ENCODE measurements at regions not wholly inside any gene's neighbourhood (a gene's known extent, or its start where the extent isn't known, plus 50 kb on each side); places are given as distances from the start of the nearest gene placed in this dataset.
"Not testable (repeated sequence)": the region's sequence is repeated elsewhere in the genome, so short reads cannot be mapped to it uniquely, and the experiment has no call there.

GRCh38 chr22:10526079-10526478, 5001.9 kb upstream of the OR11H1 start:
- H3K27me3 ChIP-seq (ENCODE audit: control insufficient read depth in 1 of 2, insufficient read depth in 2 of 2, low read length in 2 of 2); H2AFZ ChIP-seq (ENCODE audit: low read length); DNase-seq (ENCODE audit: low spot score); H3K79me2 ChIP-seq (ENCODE audit: insufficient read depth, low read length); H3K4me3 ChIP-seq (replicated peaks in 1 of 3; ENCODE audit: insufficient read depth in 1 of 3, low read depth in 2 of 3, low read length in 3 of 3); CTCF ChIA-PET (ENCODE audit: low intra/inter-chr PET ratio, low total read pairs); H3K4me2 ChIP-seq (ENCODE audit: low read depth, low read length); BruUV-seq (replicated peaks); ATAC-seq; in situ Hi-C loops (cut with HindIII; ENCODE audit: extremely low pct_ligation_motif_present, low pct_unique_long_range_greater_than_20kb); H4K20me1 ChIP-seq (ENCODE audit: insufficient read depth, low read length); H3K4me1 ChIP-seq (ENCODE audit: insufficient read depth, low read length); POLR2A ChIA-PET; H3K9ac ChIP-seq (ENCODE audit: insufficient read depth, low read depth, low read length); H3K27ac ChIP-seq (ENCODE audit: extremely low read length, insufficient read depth, low read length); intact Hi-C loops (cut with micrococcal nuclease; ENCODE audit: unreplicated experiment); FAIRE-seq; H3K36me3 ChIP-seq (replicated peaks in 1 of 2; ENCODE audit: control insufficient read depth in 1 of 2, insufficient read depth in 2 of 2, low read length in 2 of 2); H3K9me3 ChIP-seq (ENCODE audit: low read length): not testable (repeated sequence)
- 96% methylated on average over 41 of the region's 54 CpGs for WGBS (ENCODE audit: low lambda C conversion rate)

DNA sequence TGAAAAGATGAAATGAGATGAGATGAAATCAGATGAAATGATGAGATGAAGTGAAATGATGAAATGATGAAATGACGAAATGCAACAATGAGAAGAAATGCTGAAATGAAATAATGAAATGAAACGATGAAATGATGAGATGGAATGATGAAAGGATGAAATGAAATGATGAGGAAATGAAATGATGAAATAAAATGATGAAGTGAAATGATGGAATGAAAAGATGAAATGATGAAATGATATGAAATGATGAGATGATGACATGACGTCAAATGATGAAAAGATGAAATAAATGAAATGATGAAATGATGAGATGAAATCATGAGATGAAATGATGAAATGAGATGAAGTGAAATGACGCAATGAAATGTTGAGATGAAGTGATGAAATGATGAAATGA, 4996.9 kb upstream of the OR11H1 start:
- H3K27me3 ChIP-seq (ENCODE audit: control insufficient read depth in 1 of 2, insufficient read depth in 2 of 2, low read length in 2 of 2); H3K4me1 ChIP-seq (ENCODE audit: insufficient read depth, low read length); H3K4me2 ChIP-seq (ENCODE audit: low read depth, low read length); POLR2A ChIA-PET; ATAC-seq; H3K36me3 ChIP-seq (replicated peaks in 1 of 2; ENCODE audit: control insufficient read depth in 1 of 2, insufficient read depth in 2 of 2, low read length in 2 of 2); CTCF ChIA-PET (ENCODE audit: low intra/inter-chr PET ratio, low total read pairs); H4K20me1 ChIP-seq (ENCODE audit: insufficient read depth, low read length); intact Hi-C loops (cut with micrococcal nuclease; ENCODE audit: unreplicated experiment); DNase-seq (ENCODE audit: low spot score); H3K9me3 ChIP-seq (ENCODE audit: low read length); H3K79me2 ChIP-seq (ENCODE audit: insufficient read depth, low read length); H3K9ac ChIP-seq (ENCODE audit: insufficient read depth, low read depth, low read length); H3K4me3 ChIP-seq (replicated peaks in 1 of 3; ENCODE audit: insufficient read depth in 1 of 3, low read depth in 2 of 3, low read length in 3 of 3); FAIRE-seq; in situ Hi-C loops (cut with HindIII; ENCODE audit: extremely low pct_ligation_motif_present, low pct_unique_long_range_greater_than_20kb); BruUV-seq (replicated peaks); H2AFZ ChIP-seq (ENCODE audit: low read length); H3K27ac ChIP-seq (ENCODE audit: extremely low read length, insufficient read depth, low read length); TF ChIP-seq ATF7, CREB1 (CRISPR knock-in tag; IDR thresholded peaks at IDR 0.05): not testable (repeated sequence)
- WGBS (ENCODE audit: low lambda C conversion rate): 3% methylated on average over 3 of the region's 4 CpGs
- peak; percentile 57 for TF ChIP-seq ATF7 (IDR thresholded peaks at IDR 0.05)
- TF ChIP-seq CREB1 (IDR thresholded peaks at IDR 0.05): peak; percentile 66; the same call in 1 of the 2 replicates

GRCh38 chr22:10572531-10572930, 4955.5 kb upstream of the OR11H1 start:
- H3K4me1 ChIP-seq (ENCODE audit: insufficient read depth, low read length); DNase-seq (ENCODE audit: low spot score); BruUV-seq (replicated peaks); POLR2A ChIA-PET; in situ Hi-C loops (cut with HindIII; ENCODE audit: extremely low pct_ligation_motif_present, low pct_unique_long_range_greater_than_20kb); H3K79me2 ChIP-seq (ENCODE audit: insufficient read depth, low read length); intact Hi-C loops (cut with micrococcal nuclease; ENCODE audit: unreplicated experiment); H3K27me3 ChIP-seq (ENCODE audit: control insufficient read depth in 1 of 2, insufficient read depth in 2 of 2, low read length in 2 of 2); H3K36me3 ChIP-seq (replicated peaks in 1 of 2; ENCODE audit: control insufficient read depth in 1 of 2, insufficient read depth in 2 of 2, low read length in 2 of 2); H4K20me1 ChIP-seq (ENCODE audit: insufficient read depth, low read length); FAIRE-seq; CTCF ChIA-PET (ENCODE audit: low intra/inter-chr PET ratio, low total read pairs); ATAC-seq; H3K4me2 ChIP-seq (ENCODE audit: low read depth, low read length); H3K27ac ChIP-seq (ENCODE audit: extremely low read length, insufficient read depth, low read length); H3K9ac ChIP-seq (ENCODE audit: insufficient read depth, low read depth, low read length); H3K4me3 ChIP-seq (replicated peaks in 1 of 3; ENCODE audit: insufficient read depth in 1 of 3, low read depth in 2 of 3, low read length in 3 of 3); H2AFZ ChIP-seq (ENCODE audit: low read length); H3K9me3 ChIP-seq (ENCODE audit: low read length): not testable (repeated sequence)
- 92% methylated on average over 42 of the region's 42 CpGs for WGBS (ENCODE audit: low lambda C conversion rate)

- FAIRE-seq; H3K79me2 ChIP-seq (ENCODE audit: insufficient read depth, low read length); intact Hi-C loops (cut with micrococcal nuclease; ENCODE audit: unreplicated experiment); H3K36me3 ChIP-seq (replicated peaks in 1 of 2; ENCODE audit: control insufficient read depth in 1 of 2, insufficient read depth in 2 of 2, low read length in 2 of 2); H3K27me3 ChIP-seq (ENCODE audit: control insufficient read depth in 1 of 2, insufficient read depth in 2 of 2, low read length in 2 of 2); H4K20me1 ChIP-seq (ENCODE audit: insufficient read depth, low read length); H3K27ac ChIP-seq (ENCODE audit: extremely low read length, insufficient read depth, low read length); H3K4me3 ChIP-seq (replicated peaks in 1 of 3; ENCODE audit: insufficient read depth in 1 of 3, low read depth in 2 of 3, low read length in 3 of 3); CTCF ChIA-PET (ENCODE audit: low intra/inter-chr PET ratio, low total read pairs); H3K4me2 ChIP-seq (ENCODE audit: low read depth, low read length); DNase-seq (ENCODE audit: low spot score); BruUV-seq (replicated peaks); H3K9me3 ChIP-seq (ENCODE audit: low read length); POLR2A ChIA-PET; H3K4me1 ChIP-seq (ENCODE audit: insufficient read depth, low read length); H2AFZ ChIP-seq (ENCODE audit: low read length); ATAC-seq; H3K9ac ChIP-seq (ENCODE audit: insufficient read depth, low read depth, low read length); in situ Hi-C loops (cut with HindIII; ENCODE audit: extremely low pct_ligation_motif_present, low pct_unique_long_range_greater_than_20kb): not testable (repeated sequence)
- WGBS (ENCODE audit: low lambda C conversion rate): no CpG with 5 or more reads among the region's 2 CpGs
Measured at GRCh38 chr22:10601071-10601470, 4926.9 kb upstream of the OR11H1 start.
